CD4-positive, alpha-beta T cell (primary cell): ENCODE measurements at regions not wholly inside any gene's neighbourhood (a gene's known extent, or its start where the extent isn't known, plus 50 kb on each side); places are given as distances from the start of the nearest gene placed in this dataset.

Experiments
- ATAC-seq: fragments of 200-7000 bp; cut with Tn5 transposase; one replicate; pipeline ENCODE4 v1.10.0; 2022; ENCODE audit warnings: mild to moderate bottlenecking; ENCODE audit not compliant: poor library complexity
- CTCF ChIA-PET: fragments of 350-600 bp; sonication (Branson Sonifier 250); formaldehyde crosslinking; loops from one replicate; lab custom pipeline; 2021; ENCODE audit warnings: antibody characterized with exemption, inconsistent platforms; lab: Charles Lee
- POLR2A ChIA-PET: fragments of 350-600 bp; sonication (Branson Sonifier 250); formaldehyde crosslinking; loops from one replicate; lab custom pipeline; 2021; ENCODE audit warnings: antibody characterized with exemption, inconsistent platforms; lab: Charles Lee
- DNase-seq, 14 experiments: peaks; one replicate each; pipeline ENCODE4 v3.0.0-alpha.2; 2013 to 2020; ENCODE audit warnings: mixed read lengths in 2 of 14
- H3K27ac ChIP-seq, 2 donors: one replicate each; pipeline versions ENCODE4 v1.5.1 to v1.7.0; 2013; ENCODE audit warnings: low read length in 2 of 2, low read depth in 1 of 2, mild to moderate bottlenecking in 1 of 2
- H3K27me3 ChIP-seq, 2 experiments: 1 replicate in 1 of 2; 2 replicates in 1 of 2; pipeline versions ENCODE4 v1.6.1 to v1.7.0; 2013; ENCODE audit warnings: low read length in 2 of 2, control low read depth in 1 of 2, mild to moderate bottlenecking in 1 of 2, moderate library complexity in 1 of 2; ENCODE audit not compliant: insufficient read depth in 2 of 2, control insufficient read depth in 1 of 2
- H3K36me3 ChIP-seq: one replicate; pipeline ENCODE4 v1.6.1; 2013; ENCODE audit warnings: low read length, control low read depth; ENCODE audit not compliant: insufficient read depth
- H3K4me1 ChIP-seq: one replicate; pipeline ENCODE4 v1.6.1; 2013; ENCODE audit warnings: low read length, control low read depth; ENCODE audit not compliant: insufficient read depth
- H3K4me3 ChIP-seq: one replicate; pipeline ENCODE4 v1.5.1; 2013; ENCODE audit warnings: mild to moderate bottlenecking, low read length, moderate library complexity
- H3K9me3 ChIP-seq, 2 experiments: 1 replicate in 1 of 2; 2 replicates in 1 of 2; pipeline versions ENCODE4 v1.6.1 to v1.7.0; 2013; ENCODE audit warnings: low read length in 2 of 2, mild to moderate bottlenecking in 2 of 2, control low read depth in 1 of 2, moderate library complexity in 1 of 2; ENCODE audit not compliant: control insufficient read depth in 1 of 2, insufficient read depth in 1 of 2
- H3K27ac Mint-ChIP-seq: one replicate; pipeline ENCODE4 v1.8.0; 2020; ENCODE audit warnings: mixed read lengths
- H3K27me3 Mint-ChIP-seq: one replicate; pipeline ENCODE4 v1.8.0; 2021; ENCODE audit warnings: mixed read lengths
- H3K36me3 Mint-ChIP-seq: one replicate; pipeline ENCODE4 v1.8.0; 2021; ENCODE audit warnings: low read depth, mixed read lengths
- H3K4me1 Mint-ChIP-seq: one replicate; pipeline ENCODE4 v1.8.0; 2021; ENCODE audit warnings: low read depth, mixed read lengths
- H3K4me3 Mint-ChIP-seq: one replicate; pipeline ENCODE4 v1.8.0; 2020; ENCODE audit warnings: mild to moderate bottlenecking, mixed read lengths
- H3K9me3 Mint-ChIP-seq: one replicate; pipeline ENCODE4 v1.8.0; 2020; ENCODE audit warnings: mixed read lengths
- CTCF ChIP-seq: fragments of 200-600 bp; IDR thresholded peaks from one replicate; pipeline ENCODE4 v1.8.0; 2022; ENCODE audit warnings: antibody characterized with exemption, mild to moderate bottlenecking
- intact Hi-C, 2 experiments: fragments of 100-400 bp; cut with DNase I in 1 of 2; cut with micrococcal nuclease in 1 of 2; formaldehyde crosslinking; loops; one replicate each; pipeline versions ENCODE4 v1.15.1 to v1.9.0; 2023 to 2025; cut with DNase I, micrococcal nuclease

DNA sequence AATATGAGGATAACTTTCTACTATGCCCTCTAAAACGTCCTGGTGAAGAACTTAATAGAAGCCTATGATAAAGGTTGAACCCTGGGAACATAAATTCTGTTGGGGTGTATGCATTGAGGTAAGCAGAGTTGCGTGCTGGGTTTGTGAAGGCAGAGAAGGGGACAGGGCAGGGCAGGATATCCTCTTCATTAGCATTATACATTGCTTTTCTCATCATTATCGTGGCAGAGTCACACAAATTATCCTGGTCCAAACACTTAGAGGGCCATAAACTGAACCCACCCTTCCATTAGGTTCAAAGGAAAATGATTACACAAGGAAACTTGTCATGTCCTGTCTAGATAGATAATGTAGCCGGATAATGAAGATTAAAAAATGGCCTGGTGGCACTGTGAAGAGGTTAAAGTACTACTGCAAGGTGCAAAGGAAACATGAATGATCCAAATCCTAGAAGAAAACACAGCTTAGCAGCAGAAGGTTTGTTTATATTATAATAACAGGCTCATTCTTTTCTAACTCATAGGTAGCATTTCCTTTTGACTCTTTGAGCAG is 189.1 kb downstream of the SPCS3 start:
- no peaks in the 10 kb centered on the region for H3K36me3 Mint-ChIP-seq
- no peaks in the 10 kb centered on the region for H3K4me1 ChIP-seq
- H3K4me3 Mint-ChIP-seq, result no peak overlapping the region
- peaks cover 5% of the 10 kb centered on the region for H3K9me3 Mint-ChIP-seq
- H3K27me3 Mint-ChIP-seq, result no peaks in the 10 kb centered on the region
- H3K27ac Mint-ChIP-seq, result no peak overlapping the region
- peaks cover 0 to 3% of the 10 kb centered on the region in 2 experiments for H3K9me3 ChIP-seq
- no peak overlapping the region for H3K4me3 ChIP-seq
- ATAC-seq (no peak), DNase-seq (no peak)
- intact Hi-C loops, result no loop called here
- no peaks in the 10 kb centered on the region for H3K4me1 Mint-ChIP-seq
- H3K27ac ChIP-seq, result no peak overlapping the region
- H3K36me3 ChIP-seq, result no peaks in the 10 kb centered on the region
- H3K27me3 ChIP-seq, result no peaks in the 10 kb centered on the region
- ChIA-PET POLR2A (no interaction called here), CTCF (no interaction called here)
- TF ChIP-seq CTCF, result no peak

- H3K4me3 Mint-ChIP-seq, result no peak overlapping the region
- ChIA-PET POLR2A (no interaction called here), CTCF (no interaction called here)
- no peak for TF ChIP-seq CTCF
- intact Hi-C loops, result no loop called here
- H3K27ac ChIP-seq, result no peak overlapping the region
- no peak overlapping the region for H3K27ac Mint-ChIP-seq
- H3K4me3 ChIP-seq, result no peak overlapping the region
- DNase-seq (no peak), ATAC-seq (no peak)
- no peaks in the 10 kb centered on the region for H3K36me3 Mint-ChIP-seq
- no peaks in the 10 kb centered on the region for H3K4me1 Mint-ChIP-seq
- no peaks in the 10 kb centered on the region for H3K9me3 Mint-ChIP-seq
- H3K9me3 ChIP-seq, result no peaks in the 10 kb centered on the region
- H3K27me3 ChIP-seq, result no peaks in the 10 kb centered on the region
- no peaks in the 10 kb centered on the region for H3K4me1 ChIP-seq
- no peaks in the 10 kb centered on the region for H3K36me3 ChIP-seq
- H3K27me3 Mint-ChIP-seq, result no peaks in the 10 kb centered on the region
These were observed 205.8 kb downstream of the SPCS3 start for GRCh38 chr4:176525576-176525975.

GRCh38 chr4:176526704-176527103 is 206.9 kb downstream of the SPCS3 start:
- intact Hi-C loops, result no loop called here
- DNase-seq, result no peak
- TF ChIP-seq CTCF, result no peak
- Histone ChIP-seq H3K4me1 (no peaks in the 10 kb centered on the region), H3K27me3 (no peaks in the 10 kb centered on the region), H3K4me3 (no peak overlapping the region), H3K36me3 (no peaks in the 10 kb centered on the region), H3K27ac (no peak overlapping the region), H3K9me3 (no peaks in the 10 kb centered on the region)
- CTCF ChIA-PET, result no interaction called here
- Mint-ChIP-seq H3K9me3 (no peaks in the 10 kb centered on the region), H3K36me3 (no peaks in the 10 kb centered on the region), H3K27me3 (no peaks in the 10 kb centered on the region), H3K4me3 (no peak overlapping the region), H3K4me1 (no peaks in the 10 kb centered on the region), H3K27ac (no peak overlapping the region)
- POLR2A ChIA-PET, result no interaction called here
- ATAC-seq, result no peak
